Brain microvascular endothelial cell (primary cell): ENCODE measurements at regions not wholly inside any gene's neighbourhood (a gene's known extent, or its start where the extent isn't known, plus 50 kb on each side); places are given as distances from the start of the nearest gene placed in this dataset.
"Not testable (repeated sequence)": the region's sequence is repeated elsewhere in the genome, so short reads cannot be mapped to it uniquely, and the experiment has no call there.

ENCODE experiments used
- DNase-seq: peaks from one replicate; pipeline ENCODE4 v3.0.0-alpha.2; 2020
- H3K27ac ChIP-seq: fragments of 250-450 bp; sonication (Bioruptor Pico); 2 replicates; pipeline ENCODE4 v1.5.1; 2020; ENCODE audit warnings: mild to moderate bottlenecking, moderate library complexity
- H3K27me3 ChIP-seq: fragments of 250-450 bp; sonication (Bioruptor Pico); replicated peaks from 2 replicates; pipeline ENCODE4 v1.5.1; 2020; ENCODE audit warnings: mild to moderate bottlenecking
- H3K36me3 ChIP-seq: fragments of 250-450 bp; sonication (Bioruptor Pico); replicated peaks from 2 replicates; pipeline ENCODE4 v1.5.1; 2020; ENCODE audit warnings: mild to moderate bottlenecking
- H3K4me3 ChIP-seq: 2 replicates; pipeline ENCODE4 v1.5.1; 2011; ENCODE audit warnings: low read depth, mild to moderate bottlenecking, control low read depth, low read length, moderate library complexity
- CTCF ChIP-seq: IDR thresholded peaks from 2 replicates; pipeline ENCODE4 v1.5.1; 2011; ENCODE audit warnings: low read depth, mild to moderate bottlenecking, moderate library complexity, low read length, control low read depth, inconsistent platforms; ENCODE audit errors: missing control alignments
- in situ Hi-C: cut with HindIII; loops from 2 replicates; pipeline ENCODE4 v1.10.0; 2017; ENCODE audit warnings: low sequenced_read_pairs, low pct_ligation_motif_present

- Histone ChIP-seq H3K27ac (peak overlapping the region; percentile 71), H3K36me3 (no peaks in the 10 kb centered on the region), H3K4me3 (no peak overlapping the region), H3K27me3 (no peaks in the 10 kb centered on the region)
- no peak for TF ChIP-seq CTCF
- in situ Hi-C loops, result no loop called here
- peak; percentile 97 for DNase-seq
Observed at GRCh38 chr1:96559707-96560596, 161.6 kb upstream of the PTBP2 start.

- Histone ChIP-seq H3K27me3 (no peaks in the 10 kb centered on the region), H3K27ac (no peak overlapping the region), H3K36me3 (no peaks in the 10 kb centered on the region), H3K4me3 (no peak overlapping the region)
- no peak for TF ChIP-seq CTCF
- in situ Hi-C loops, result no loop called here
- DNase-seq, result no peak
Observed at GRCh38 chr1:96562094-96562493, 159.5 kb upstream of the PTBP2 start.

GRCh38 chr1:96564401-96564800 is 157.2 kb upstream of the PTBP2 start:
- in situ Hi-C loops, H3K36me3 ChIP-seq, H3K27me3 ChIP-seq, H3K27ac ChIP-seq, H3K4me3 ChIP-seq: not testable (repeated sequence)
- peak; percentile 18 for DNase-seq

GRCh38 chr1:96565546-96565945 is 156.0 kb upstream of the PTBP2 start:
- TF ChIP-seq CTCF, result no peak
- Histone ChIP-seq H3K36me3 (no peaks in the 10 kb centered on the region), H3K27me3 (no peaks in the 10 kb centered on the region), H3K27ac (no peak overlapping the region), H3K4me3 (no peak overlapping the region)
- no peak for DNase-seq
- in situ Hi-C loops, result no loop called here

GRCh38 chr1:96568639-96569038 is 152.9 kb upstream of the PTBP2 start:
- TF ChIP-seq CTCF, result no peak

GRCh38 chr1:96569288-96569687 is 152.3 kb upstream of the PTBP2 start:
- DNase-seq, result no peak
- Histone ChIP-seq H3K4me3 (no peak overlapping the region), H3K36me3 (no peaks in the 10 kb centered on the region), H3K27me3 (no peaks in the 10 kb centered on the region), H3K27ac (no peak overlapping the region)
- TF ChIP-seq CTCF, result no peak
- in situ Hi-C loops, result no loop called here

More at GRCh38 chr1:96568639-96569038, 152.9 kb upstream of the PTBP2 start:
- Histone ChIP-seq H3K27me3 (no peaks in the 10 kb centered on the region), H3K27ac (no peak overlapping the region), H3K36me3 (no peaks in the 10 kb centered on the region), H3K4me3 (no peak overlapping the region)
- in situ Hi-C loops, result no loop called here
- DNase-seq, result no peak
